ENCODE measurements at regions not wholly inside any gene's neighbourhood (a gene's known extent, or its start where the extent isn't known, plus 50 kb on each side); places are given as distances from the start of the nearest gene placed in this dataset.

DNA sequence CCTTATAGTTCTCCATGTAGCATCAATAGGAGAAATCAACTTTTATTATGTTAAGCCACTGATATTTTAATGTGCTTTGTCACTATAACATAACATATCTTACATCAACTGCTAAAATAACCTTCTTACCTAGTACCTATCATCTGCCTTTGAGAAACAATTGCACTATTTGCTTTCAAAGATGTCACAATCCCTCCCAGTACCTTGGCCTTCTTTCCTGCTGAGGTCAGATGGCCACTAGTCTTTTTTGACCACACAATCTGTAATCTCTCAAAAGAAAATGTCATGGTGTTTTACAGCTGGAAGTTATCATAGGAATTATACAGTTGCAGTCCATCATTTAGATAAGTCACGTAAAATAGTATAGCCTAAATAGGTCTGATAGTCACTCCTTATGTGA lies 247.5 kb upstream of the SLITRK3 start:
- no peak overlapping the region for H3K27ac ChIP-seq
- WGBS, result 91% methylated on average over 1 of the region's 1 CpG
- TF ChIP-seq POLR2AphosphoS5 (IDR thresholded peaks at IDR 0.05), result no peak
- no peak overlapping the region for H3K4me3 ChIP-seq
- no peaks in the 10 kb centered on the region for H3K9me3 ChIP-seq
- H3K27me3 ChIP-seq, result no peaks in the 10 kb centered on the region
- H3K36me3 ChIP-seq, result no peaks in the 10 kb centered on the region
- H3K4me1 ChIP-seq, result no peaks in the 10 kb centered on the region
- DNase-seq (ENCODE audit: low spot score in 2 of 2), result no peak

DNA sequence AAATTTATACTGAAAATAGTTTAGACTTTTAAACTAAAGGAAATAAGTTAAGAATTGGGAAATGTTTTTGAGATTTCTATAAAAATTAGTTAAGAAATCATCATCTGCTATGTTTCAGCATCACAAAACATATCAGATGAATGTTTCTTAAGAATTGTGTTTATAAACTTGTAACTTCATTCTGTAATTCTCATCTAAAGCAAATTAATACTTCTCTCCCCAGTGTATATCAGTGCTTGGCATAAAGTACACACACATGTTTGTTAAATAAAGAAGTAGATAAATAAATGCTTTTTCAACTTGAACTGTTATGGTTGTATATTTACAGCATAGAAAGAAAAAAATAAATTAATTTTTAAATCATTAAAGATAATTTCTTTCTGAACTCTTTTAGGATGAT lies 245.9 kb upstream of the SLITRK3 start:
- no peaks in the 10 kb centered on the region for H3K4me1 ChIP-seq
- no peak overlapping the region for H3K4me3 ChIP-seq
- H3K36me3 ChIP-seq, result no peaks in the 10 kb centered on the region
- H3K27me3 ChIP-seq, result no peaks in the 10 kb centered on the region
- DNase-seq (ENCODE audit: low spot score in 2 of 2), result no peak
- H3K27ac ChIP-seq, result no peak overlapping the region
- TF ChIP-seq EP300 (IDR thresholded peaks at IDR 0.05), result no peak
- TF ChIP-seq POLR2A (IDR thresholded peaks at IDR 0.05), result no peak
- TF ChIP-seq POLR2AphosphoS5 (IDR thresholded peaks at IDR 0.05), result no peak
- TF ChIP-seq, protein P1, sequence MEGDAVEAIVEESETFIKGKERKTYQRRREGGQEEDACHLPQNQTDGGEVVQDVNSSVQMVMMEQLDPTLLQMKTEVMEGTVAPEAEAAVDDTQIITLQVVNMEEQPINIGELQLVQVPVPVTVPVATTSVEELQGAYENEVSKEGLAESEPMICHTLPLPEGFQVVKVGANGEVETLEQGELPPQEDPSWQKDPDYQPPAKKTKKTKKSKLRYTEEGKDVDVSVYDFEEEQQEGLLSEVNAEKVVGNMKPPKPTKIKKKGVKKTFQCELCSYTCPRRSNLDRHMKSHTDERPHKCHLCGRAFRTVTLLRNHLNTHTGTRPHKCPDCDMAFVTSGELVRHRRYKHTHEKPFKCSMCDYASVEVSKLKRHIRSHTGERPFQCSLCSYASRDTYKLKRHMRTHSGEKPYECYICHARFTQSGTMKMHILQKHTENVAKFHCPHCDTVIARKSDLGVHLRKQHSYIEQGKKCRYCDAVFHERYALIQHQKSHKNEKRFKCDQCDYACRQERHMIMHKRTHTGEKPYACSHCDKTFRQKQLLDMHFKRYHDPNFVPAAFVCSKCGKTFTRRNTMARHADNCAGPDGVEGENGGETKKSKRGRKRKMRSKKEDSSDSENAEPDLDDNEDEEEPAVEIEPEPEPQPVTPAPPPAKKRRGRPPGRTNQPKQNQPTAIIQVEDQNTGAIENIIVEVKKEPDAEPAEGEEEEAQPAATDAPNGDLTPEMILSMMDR (IDR thresholded peaks at IDR 0.05), result no peak
- no peaks in the 10 kb centered on the region for H3K9me3 ChIP-seq

DNA sequence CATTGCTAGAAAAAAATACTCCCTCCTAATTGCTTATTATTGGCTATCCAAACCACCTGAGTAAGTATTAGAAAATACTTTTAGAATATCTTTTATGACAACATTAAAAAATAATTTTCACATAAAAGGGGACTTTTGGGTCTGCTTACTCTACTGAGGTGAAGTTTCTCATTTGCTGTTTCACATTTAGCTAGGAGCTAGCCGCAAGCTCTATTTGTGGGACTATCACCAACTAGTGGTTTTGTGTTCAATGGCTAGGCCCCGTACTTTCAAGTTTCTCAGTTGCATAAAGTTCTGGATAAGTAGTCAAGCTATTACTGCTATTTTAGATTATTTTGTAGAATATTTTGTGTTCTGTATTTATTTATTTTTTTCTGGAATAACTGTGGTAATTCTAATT lies 244.2 kb upstream of the SLITRK3 start:
- no peaks in the 10 kb centered on the region for H3K27me3 ChIP-seq
- no peak for DNase-seq (ENCODE audit: low spot score in 2 of 2)
- no peak overlapping the region for H3K27ac ChIP-seq
- H3K4me1 ChIP-seq, result no peaks in the 10 kb centered on the region
- H3K4me3 ChIP-seq, result no peak overlapping the region
- 97% methylated on average over 2 of the region's 2 CpGs for WGBS
- no peaks in the 10 kb centered on the region for H3K9me3 ChIP-seq
- no peaks in the 10 kb centered on the region for H3K36me3 ChIP-seq
- TF ChIP-seq EP300 (IDR thresholded peaks at IDR 0.05) (no peak), POLR2A (IDR thresholded peaks at IDR 0.05) (no peak), POLR2AphosphoS5 (IDR thresholded peaks at IDR 0.05) (no peak)
- TF ChIP-seq, protein P1 (IDR thresholded peaks at IDR 0.05), result no peak

DNA sequence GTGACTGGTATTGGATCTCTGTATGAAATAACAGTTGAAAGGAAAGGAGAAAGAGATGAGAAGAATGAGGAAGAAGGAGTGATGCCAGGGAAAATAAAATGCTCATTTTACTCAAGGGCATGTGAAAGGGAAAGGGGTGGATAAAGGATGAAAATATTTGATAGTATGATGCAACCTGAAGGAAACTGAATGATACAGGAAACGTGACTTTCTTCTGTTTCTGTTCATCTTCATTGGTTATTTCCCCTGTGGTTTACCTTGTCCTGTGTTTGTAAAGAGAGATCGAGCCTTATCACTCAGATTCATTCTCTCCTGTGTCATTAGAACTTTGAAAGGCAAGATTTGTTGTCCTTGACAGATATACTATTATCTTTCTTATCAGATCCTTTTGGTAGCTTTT lies 243.6 kb upstream of the SLITRK3 start:
- TF ChIP-seq, protein P1 (IDR thresholded peaks at IDR 0.05), result no peak
- TF ChIP-seq POLR2AphosphoS5 (IDR thresholded peaks at IDR 0.05) (no peak), EP300 (IDR thresholded peaks at IDR 0.05) (no peak), POLR2A (IDR thresholded peaks at IDR 0.05) (no peak)
- Histone ChIP-seq H3K27me3 (no peaks in the 10 kb centered on the region), H3K4me1 (no peaks in the 10 kb centered on the region), H3K36me3 (no peaks in the 10 kb centered on the region), H3K27ac (no peak overlapping the region), H3K4me3 (no peak overlapping the region), H3K9me3 (no peaks in the 10 kb centered on the region)
- DNase-seq (ENCODE audit: low spot score in 2 of 2), result no peak
- WGBS, result 40% methylated on average over 2 of the region's 2 CpGs

DNA sequence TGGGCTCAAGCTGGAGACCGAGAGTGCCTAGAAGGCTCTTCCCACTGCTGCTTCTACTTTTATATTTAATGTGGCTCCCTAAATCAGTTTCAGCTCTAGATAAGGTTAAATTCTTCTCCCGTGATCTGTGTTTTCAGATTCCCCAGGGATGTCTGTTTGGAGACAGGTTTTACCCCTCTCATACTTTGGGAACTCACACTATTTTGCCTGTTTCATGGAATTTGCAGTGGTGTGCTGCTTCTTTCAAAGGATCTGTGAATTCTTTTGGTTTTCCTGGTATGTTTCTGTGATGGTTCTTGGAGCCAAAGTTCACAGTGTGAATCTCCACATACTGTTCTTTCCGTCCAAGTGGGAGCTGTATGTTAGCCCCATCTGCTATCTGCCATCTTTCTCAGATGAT lies 238.3 kb upstream of the SLITRK3 start:
- no peaks in the 10 kb centered on the region for H3K36me3 ChIP-seq
- H3K4me3 ChIP-seq, result no peak overlapping the region
- 78% methylated on average over 3 of the region's 3 CpGs for WGBS
- H3K27me3 ChIP-seq, result no peaks in the 10 kb centered on the region
- no peaks in the 10 kb centered on the region for H3K9me3 ChIP-seq
- no peaks in the 10 kb centered on the region for H3K4me1 ChIP-seq
- TF ChIP-seq POLR2A (IDR thresholded peaks at IDR 0.05) (no peak), EP300 (IDR thresholded peaks at IDR 0.05) (no peak), POLR2AphosphoS5 (IDR thresholded peaks at IDR 0.05) (no peak)
- TF ChIP-seq, protein P1 (IDR thresholded peaks at IDR 0.05), result no peak
- no peak overlapping the region for H3K27ac ChIP-seq
- DNase-seq (ENCODE audit: low spot score in 2 of 2), result no peak

DNA sequence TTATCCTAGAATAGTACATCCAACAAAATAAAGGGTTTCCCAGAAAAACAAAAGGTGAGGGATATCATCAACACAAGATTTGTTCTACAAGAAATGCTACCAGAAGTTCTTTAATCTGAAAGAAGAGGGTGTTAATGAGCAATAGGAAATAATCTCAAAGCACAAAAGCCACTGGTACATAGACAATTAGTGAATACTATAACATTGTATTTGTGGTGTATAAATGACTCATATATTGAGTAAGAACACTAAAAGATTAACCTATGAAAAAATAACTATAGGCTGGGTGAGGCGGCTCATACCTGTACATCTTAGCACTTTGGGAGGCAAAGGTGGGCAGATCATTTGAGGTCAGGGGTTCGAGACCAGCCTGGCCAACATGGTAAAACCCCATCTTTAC lies 210.2 kb upstream of the SLITRK3 start:
- Histone ChIP-seq H3K4me1 (no peaks in the 10 kb centered on the region), H3K36me3 (no peaks in the 10 kb centered on the region), H3K4me3 (no peak overlapping the region), H3K27me3 (no peaks in the 10 kb centered on the region), H3K27ac (no peak overlapping the region), H3K9me3 (no peaks in the 10 kb centered on the region)
- 88% methylated on average over 2 of the region's 2 CpGs for WGBS
- TF ChIP-seq, protein P1 (IDR thresholded peaks at IDR 0.05), result no peak
- no peak for TF ChIP-seq POLR2AphosphoS5 (IDR thresholded peaks at IDR 0.05)
- TF ChIP-seq EP300 (IDR thresholded peaks at IDR 0.05), result no peak
- TF ChIP-seq POLR2A (IDR thresholded peaks at IDR 0.05), result no peak
- DNase-seq (ENCODE audit: low spot score in 2 of 2), result no peak

All from suprapubic skin (tissue), 4 donors.